NCI-H2227 treated with DMSO at 0.1 percent for 48 hours (cell line): ENCODE measurements at regions not wholly inside any gene's neighbourhood (a gene's known extent, or its start where the extent isn't known, plus 50 kb on each side); places are given as distances from the start of the nearest gene placed in this dataset.

Experiments used
- DNase-seq: peaks from one replicate; lab custom pipeline; 2025; lab: John Stamatoyannopoulos, UW

- no peak for DNase-seq
Observed at GRCh38 chrX:118167361-118167760, 50.8 kb upstream of the KLHL13 start.

GRCh38 chrX:118171356-118171755 is 54.7 kb upstream of the KLHL13 start:
- DNase-seq = no peak

- DNase-seq = no peak
Observed at GRCh38 chrX:118174516-118175098, 58.0 kb upstream of the KLHL13 start.

GRCh38 chrX:118177708-118178107 is 61.1 kb upstream of the KLHL13 start:
- DNase-seq = no peak

GRCh38 chrX:118178450-118178849 is 61.8 kb upstream of the KLHL13 start:
- no peak for DNase-seq

GRCh38 chrX:118179161-118179560 is 62.6 kb upstream of the KLHL13 start:
- DNase-seq = no peak

- no peak for DNase-seq
Observed at GRCh38 chrX:118179718-118180117, 63.1 kb upstream of the KLHL13 start.

- DNase-seq = no peak
Observed at GRCh38 chrX:118181030-118181429, 64.4 kb upstream of the KLHL13 start.

- DNase-seq = no peak
Observed at GRCh38 chrX:118182025-118182424, 65.4 kb upstream of the KLHL13 start.

GRCh38 chrX:118182681-118183080 is 66.1 kb upstream of the KLHL13 start:
- no peak for DNase-seq

- no peak for DNase-seq
Observed at GRCh38 chrX:118183606-118184005, 67.0 kb upstream of the KLHL13 start.

GRCh38 chrX:118187100-118187499 is 70.5 kb upstream of the KLHL13 start:
- no peak for DNase-seq

GRCh38 chrX:118189000-118189399 is 72.4 kb upstream of the KLHL13 start:
- DNase-seq = no peak

GRCh38 chrX:118189628-118190027 is 73.0 kb upstream of the KLHL13 start:
- DNase-seq = no peak

GRCh38 chrX:118197730-118198129 is 81.1 kb upstream of the KLHL13 start:
- DNase-seq = no peak

GRCh38 chrX:118198577-118198976 is 82.0 kb upstream of the KLHL13 start:
- DNase-seq = no peak

- DNase-seq = no peak
Observed at GRCh38 chrX:118199997-118200396, 83.4 kb upstream of the KLHL13 start.

- no peak for DNase-seq
Observed at GRCh38 chrX:118205421-118206395, 89.1 kb upstream of the KLHL13 start.

- no peak for DNase-seq
Observed at GRCh38 chrX:118207831-118208453, 91.3 kb upstream of the KLHL13 start.

- no peak for DNase-seq
Observed at GRCh38 chrX:118208481-118208880, 91.9 kb upstream of the KLHL13 start.

GRCh38 chrX:118211891-118212816 is 95.5 kb upstream of the KLHL13 start:
- DNase-seq = no peak

GRCh38 chrX:118212817-118213183 is 96.2 kb upstream of the KLHL13 start:
- DNase-seq = no peak
